HCT116 (cell line): ENCODE measurements at regions not wholly inside any gene's neighbourhood (a gene's known extent, or its start where the extent isn't known, plus 50 kb on each side); places are given as distances from the start of the nearest gene placed in this dataset.

ENCODE experiments used
- ATAC-seq: fragments of 200-7000 bp; cut with Tn5 transposase; 2 replicates; pipeline ENCODE4 v1.9.1; 2020; ENCODE audit warnings: mild to moderate bottlenecking, moderate library complexity
- BruUV-seq: library from RNA; stranded (reverse); fragments of 400-500 nt; replicated peaks from 2 replicates; lab custom pipeline; 2021; lab: Mats Ljungman, UMichigan
- CTCF ChIA-PET: fragments of 300-600 bp; sonication (Branson Sonifier 250); formaldehyde crosslinking; loops from one replicate; lab custom pipeline; 2021; ENCODE audit warnings: antibody characterized with exemption; lab: Charles Lee
- POLR2A ChIA-PET: fragments of 300-600, 350-600 bp; sonication (Branson Sonifier 250); formaldehyde crosslinking; loops from one replicate; lab custom pipeline; 2021; ENCODE audit warnings: antibody characterized with exemption; lab: Charles Lee
- RAD21 ChIA-PET, 2 experiments: fragments of 300-600 bp; sonication (Branson Sonifier 250); formaldehyde crosslinking; loops; one replicate each; lab custom pipeline; 2023; ENCODE audit warnings: low total read pairs in 2 of 2; ENCODE audit not compliant: uncharacterized antibody in 2 of 2, unreplicated experiment in 2 of 2, low non-redundant PET in 1 of 2; lab: Charles Lee
- DNase-seq: peaks from one replicate; pipeline ENCODE4 v3.0.0-alpha.2; 2010; ENCODE audit warnings: low read depth, low spot score
- H2AFZ ChIP-seq: fragments of 200-600 bp; shearing (Covaris generic), sonication (generic); 2 replicates; pipeline ENCODE4 v1.6.1; 2017; ENCODE audit warnings: low read depth, mixed run types, mixed read lengths, antibody characterized with exemption, low read length; ENCODE audit not compliant: poor library complexity, severe bottlenecking
- H3K27ac ChIP-seq: 2 replicates; pipeline ENCODE4 v1.5.1; 2012; ENCODE audit warnings: low read depth, low read length
- H3K27me3 ChIP-seq: fragments of 200-600 bp; sonication (generic); 2 replicates; pipeline ENCODE4 v1.6.1; 2016; ENCODE audit warnings: mixed run types, low read length, mixed read lengths; ENCODE audit not compliant: insufficient read depth
- H3K36me3 ChIP-seq, 2 experiments: fragments of 200-500 bp in 1 of 2; fragments of 200-600 bp in 1 of 2; sonication (Bioruptor generic) in 1 of 2; sonication (generic) in 1 of 2; 2 replicates each; pipeline versions ENCODE4 v1.5.1 to v1.6.1; 2014 to 2016; ENCODE audit warnings: low read length in 2 of 2, inconsistent platforms in 1 of 2, mixed read lengths in 1 of 2, mixed run types in 1 of 2; ENCODE audit not compliant: insufficient read depth in 2 of 2, control insufficient read depth in 1 of 2
- H3K4me1 ChIP-seq, 2 experiments: fragments of 200-600 bp in 1 of 2; sonication (generic) in 1 of 2; 2 replicates each; pipeline versions ENCODE4 v1.5.1 to v1.6.1; 2012 to 2017; ENCODE audit warnings: low read length in 2 of 2, inconsistent platforms in 1 of 2, mild to moderate bottlenecking in 1 of 2, mixed read lengths in 1 of 2, mixed run types in 1 of 2, moderate library complexity in 1 of 2; ENCODE audit not compliant: insufficient read depth in 2 of 2, control insufficient read depth in 1 of 2
- H3K4me2 ChIP-seq: fragments of 200-600 bp; sonication (generic); 2 replicates; pipeline ENCODE4 v1.6.1; 2017; ENCODE audit warnings: mixed run types, low read length, mixed read lengths
- H3K4me3 ChIP-seq, 2 experiments: fragments of 200-600 bp in 1 of 2; sonication (generic) in 1 of 2; replicated peaks in 1 of 2; 2 replicates each; pipeline ENCODE4 v1.5.1; 2011 to 2016; ENCODE audit warnings: low read length in 2 of 2, control low read depth in 1 of 2, low read depth in 1 of 2, mild to moderate bottlenecking in 1 of 2, mixed read lengths in 1 of 2, mixed run types in 1 of 2
- H3K79me2 ChIP-seq: fragments of 200-600 bp; sonication (generic); 2 replicates; pipeline ENCODE4 v1.6.1; 2017; ENCODE audit warnings: mild to moderate bottlenecking, mixed run types, low read length, moderate library complexity, mixed read lengths; ENCODE audit not compliant: insufficient read depth
- H3K9ac ChIP-seq: fragments of 200-600 bp; sonication (generic); 2 replicates; pipeline ENCODE4 v1.6.1; 2016; ENCODE audit warnings: low read length, mixed read lengths
- H3K9me2 ChIP-seq: fragments of 200-600 bp; sonication (generic), shearing (Covaris generic); 2 replicates; pipeline ENCODE4 v1.6.1; 2017; ENCODE audit warnings: mixed run types, mild to moderate bottlenecking, moderate library complexity; ENCODE audit not compliant: insufficient read depth
- H3K9me3 ChIP-seq, 2 experiments: fragments of 200-500 bp in 1 of 2; fragments of 200-600 bp in 1 of 2; sonication (Bioruptor generic) in 1 of 2; sonication (generic) in 1 of 2; 2 replicates each; pipeline ENCODE4 v1.6.1; 2014 to 2017; ENCODE audit warnings: low read length in 2 of 2, mixed read lengths in 2 of 2, inconsistent platforms in 1 of 2, low read depth in 1 of 2, mild to moderate bottlenecking in 1 of 2, mixed run types in 1 of 2, moderate library complexity in 1 of 2; ENCODE audit not compliant: control insufficient read depth in 1 of 2, insufficient read depth in 1 of 2
- H4K20me1 ChIP-seq: fragments of 200-600 bp; sonication (generic), shearing (Covaris generic); 2 replicates; pipeline ENCODE4 v1.6.1; 2017; ENCODE audit warnings: mixed run types, mild to moderate bottlenecking, moderate library complexity; ENCODE audit not compliant: insufficient read depth
- CTCF ChIP-seq, 3 experiments: fragments of 200-600 bp in 1 of 3; sonication (generic) in 1 of 3; IDR thresholded peaks in 2 of 3; conservative IDR thresholded peaks in 1 of 3; 2 replicates each; pipeline ENCODE4 v1.5.1; 2012 to 2017; ENCODE audit warnings: low read depth in 2 of 3, low read length in 2 of 3, antibody characterized with exemption in 1 of 3, borderline replicate concordance in 1 of 3, control low read depth in 1 of 3, mild to moderate bottlenecking in 1 of 3, mixed read lengths in 1 of 3, mixed run types in 1 of 3, moderate library complexity in 1 of 3; ENCODE audit not compliant: insufficient read depth in 1 of 3
- EGR1 ChIP-seq: IDR thresholded peaks from 2 replicates; pipeline ENCODE4 v1.6.1; 2012; ENCODE audit warnings: low read depth
- MAX ChIP-seq: IDR thresholded peaks from 2 replicates; pipeline ENCODE4 v1.6.1; 2012
- POLR2AphosphoS5 ChIP-seq: IDR thresholded peaks from 2 replicates; pipeline ENCODE4 v1.6.1; 2011; ENCODE audit warnings: mild to moderate bottlenecking, low read depth, low read length, moderate library complexity
- SRF ChIP-seq: IDR thresholded peaks from 2 replicates; pipeline ENCODE4 v1.6.1; 2012; ENCODE audit warnings: low read depth
- TCF7L2 ChIP-seq: IDR thresholded peaks from 2 replicates; pipeline ENCODE4 v1.7.0; 2011; ENCODE audit warnings: borderline replicate concordance, inconsistent platforms; ENCODE audit not compliant: insufficient read depth, insufficient read length; ENCODE audit errors: extremely low read depth
- intact Hi-C: fragments of 100-400 bp; cut with micrococcal nuclease; formaldehyde crosslinking; loops from 2 replicates; pipeline ENCODE4 v1.10.0; 2022

GRCh38 chr1:90800012-90800717 is 83.1 kb upstream of the BARHL2 start:
- RAD21 ChIA-PET, result no interaction called here
- Histone ChIP-seq H3K36me3 (no peaks in the 10 kb centered on the region), H3K79me2 (no peaks in the 10 kb centered on the region), H3K4me1 (no peaks in the 10 kb centered on the region), H3K9ac (no peak overlapping the region), H3K4me3 (no peak overlapping the region), H3K27ac (no peak overlapping the region), H3K27me3 (peaks cover 10% of the 10 kb centered on the region; the same call in 1 of the 2 replicates), H4K20me1 (no peaks in the 10 kb centered on the region), H2AFZ (no peak overlapping the region), H3K9me2 (no peaks in the 10 kb centered on the region), H3K9me3 (no peaks in the 10 kb centered on the region), H3K4me2 (no peak overlapping the region)
- POLR2A ChIA-PET, result no interaction called here
- ATAC-seq, result no peak
- CTCF ChIA-PET, result no interaction called here
- intact Hi-C loops, result no loop called here
- no peak for DNase-seq
- no TSS peak for BruUV-seq
- no peak for TF ChIP-seq TCF7L2
- TF ChIP-seq EGR1, result no peak
- no peak for TF ChIP-seq POLR2AphosphoS5
- no peak for TF ChIP-seq MAX

- no peaks in the 10 kb centered on the region for H4K20me1 ChIP-seq
- POLR2A ChIA-PET, result no interaction called here
- intact Hi-C loops, result no loop called here
- H3K4me2 ChIP-seq, result no peak overlapping the region
- ATAC-seq, result no peak
- BruUV-seq, result no TSS peak
- H3K36me3 ChIP-seq, result no peaks in the 10 kb centered on the region
- H3K9ac ChIP-seq, result no peak overlapping the region
- H3K9me2 ChIP-seq, result no peaks in the 10 kb centered on the region
- no peak for TF ChIP-seq SRF
- no peak for TF ChIP-seq MAX
- no peak for TF ChIP-seq CTCF (IDR thresholded peaks at IDR 0.05 in 2 of 3, conservative IDR thresholded peaks at IDR 0.05 in 1 of 3; ENCODE audit: borderline replicate concordance in 1 of 3, insufficient read depth in 1 of 3, low read depth in 2 of 3, low read length in 2 of 3)
- TF ChIP-seq, all 23 proteins: peak for 0
- no peaks in the 10 kb centered on the region for H3K79me2 ChIP-seq
- no peak for DNase-seq
- ChIA-PET RAD21 (no interaction called here), CTCF (no interaction called here)
- no peak overlapping the region for H2AFZ ChIP-seq
- no peaks in the 10 kb centered on the region for H3K9me3 ChIP-seq
- H3K27ac ChIP-seq, result no peak overlapping the region
- H3K27me3 ChIP-seq, result peaks cover 10% of the 10 kb centered on the region; the same call in 1 of the 2 replicates
- H3K4me1 ChIP-seq, result no peaks in the 10 kb centered on the region
- no peak overlapping the region for H3K4me3 ChIP-seq
Measured at GRCh38 chr1:90799326-90799725, 82.2 kb upstream of the BARHL2 start.
